Gastrocnemius medialis (tissue), 4 donors: ENCODE measurements at regions not wholly inside any gene's neighbourhood (a gene's known extent, or its start where the extent isn't known, plus 50 kb on each side); places are given as distances from the start of the nearest gene placed in this dataset.

Source experiments
- ATAC-seq, 2 donors: fragments of 150-250 bp; one replicate each; pipeline ENCODE4 v1.9.1; 2016
- DNase-seq, 2 donors: peaks; one replicate each; pipeline ENCODE4 v3.0.0-alpha.2; 2019
- H3K27ac ChIP-seq, 4 donors: fragments of 200-600 bp; sonication (generic); 1 replicate in 1 of 4; 2 replicates in 3 of 4; pipeline ENCODE4 v1.5.1; 2016 to 2018; ENCODE audit warnings: mild to moderate bottlenecking in 2 of 4, moderate library complexity in 1 of 4
- H3K27me3 ChIP-seq, 3 donors: fragments of 200-600 bp; sonication (generic) in 2 of 3; 1 replicate in 1 of 3; 2 replicates in 2 of 3; pipeline versions ENCODE4 v1.5.1 to v1.6.0; 2016 to 2019; ENCODE audit warnings: mild to moderate bottlenecking in 1 of 3, moderate library complexity in 1 of 3
- H3K36me3 ChIP-seq, 2 donors: fragments of 200-600 bp; sonication (generic) in 1 of 2; one replicate each; pipeline ENCODE4 v1.5.1; 2017 to 2018
- H3K4me1 ChIP-seq, 2 donors: fragments of 200-600 bp; sonication (generic) in 1 of 2; one replicate each; pipeline ENCODE4 v1.5.1; 2016 to 2017; ENCODE audit warnings: mild to moderate bottlenecking in 2 of 2
- H3K4me3 ChIP-seq, 4 donors: fragments of 200-600 bp; sonication (generic) in 3 of 4; 1 replicate in 1 of 4; 2 replicates in 3 of 4; pipeline ENCODE4 v1.5.1; 2016 to 2019; ENCODE audit warnings: mild to moderate bottlenecking in 2 of 4
- H3K9me3 ChIP-seq, 3 donors: fragments of 200-600 bp; sonication (generic) in 2 of 3; 1 replicate in 1 of 3; 2 replicates in 2 of 3; pipeline ENCODE4 v1.5.1; 2016 to 2019
- POLR2A ChIP-seq, 2 donors: fragments of 450-650 bp; IDR thresholded peaks; one replicate each; pipeline ENCODE4 v1.6.1; 2017; ENCODE audit warnings: antibody characterized with exemption in 2 of 2, mild to moderate bottlenecking in 2 of 2, moderate library complexity in 2 of 2
- in situ Hi-C, 4 donors: fragments of 200-750 bp; cut with MboI; loops; one replicate each; pipeline versions ENCODE4 v1.15.0 to v1.8.0; 2017; ENCODE audit warnings: low sequenced_read_pairs in 4 of 4
- intact Hi-C: fragments of 100-400 bp; cut with DNase I; formaldehyde crosslinking; loops from one replicate; pipeline ENCODE4 v1.15.1; 2023; ENCODE audit warnings: low total_unique reads
- TF ChIP-seq, protein P1 (sequence below), 5 experiments: fragments of 450-650 bp in 3 of 5; fragments of 200-600 bp in 2 of 5; sonication (generic) in 2 of 5; IDR thresholded peaks in 4 of 5; conservative IDR thresholded peaks in 1 of 5; 1 replicate in 4 of 5; 2 replicates in 1 of 5; pipeline ENCODE4 v1.5.1; 2016 to 2019; ENCODE audit warnings: antibody characterized with exemption in 5 of 5, mild to moderate bottlenecking in 3 of 5, moderate library complexity in 3 of 5

DNA sequence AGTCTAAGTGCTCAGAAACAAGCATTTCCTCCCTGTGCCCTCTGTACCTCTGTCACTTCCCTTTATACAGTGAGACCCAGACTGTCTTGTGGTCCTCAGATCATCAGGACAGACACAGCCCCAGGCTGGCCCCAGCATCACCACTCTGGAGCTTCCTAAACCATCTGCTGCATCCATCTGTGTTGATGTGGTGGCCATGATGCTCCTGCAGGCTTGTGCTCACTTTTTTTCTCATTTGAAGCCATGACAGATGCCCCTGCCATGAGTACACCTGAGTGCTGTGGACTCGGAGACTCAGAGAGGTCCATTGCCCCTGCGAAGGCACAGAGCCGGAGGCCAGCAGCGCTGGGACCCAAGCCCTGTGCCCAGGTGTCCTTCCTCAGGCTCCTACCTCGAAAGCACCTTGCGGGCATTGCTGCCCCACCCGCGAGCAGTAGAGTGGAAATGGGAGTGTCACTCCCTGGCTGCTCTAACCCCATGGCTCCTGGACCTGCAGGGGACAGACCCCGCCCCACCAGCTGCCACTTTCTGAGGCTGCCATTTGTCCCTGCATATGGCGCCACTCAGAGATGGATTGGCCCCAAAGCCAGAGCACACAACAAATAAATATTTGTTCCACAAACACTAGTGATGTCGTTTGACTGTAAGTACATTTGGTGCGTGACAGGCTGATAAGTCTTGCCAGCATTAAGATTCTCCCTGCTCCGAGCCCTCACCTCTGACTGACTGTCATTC, 593.5 kb downstream of the TBC1D22A start:
- DNase-seq = no peak
- intact Hi-C loops = no loop called here
- no peaks in the 10 kb centered on the region for H3K4me1 ChIP-seq
- no peaks in the 10 kb centered on the region for H3K27me3 ChIP-seq
- in situ Hi-C loops = no loop called here
- ATAC-seq = no peak
- no peaks in the 10 kb centered on the region for H3K36me3 ChIP-seq
- H3K27ac ChIP-seq = no peak overlapping the region
- H3K9me3 ChIP-seq = no peaks in the 10 kb centered on the region
- no peak overlapping the region for H3K4me3 ChIP-seq
- TF ChIP-seq POLR2A (IDR thresholded peaks at IDR 0.05) = no peak
- TF ChIP-seq, protein P1, sequence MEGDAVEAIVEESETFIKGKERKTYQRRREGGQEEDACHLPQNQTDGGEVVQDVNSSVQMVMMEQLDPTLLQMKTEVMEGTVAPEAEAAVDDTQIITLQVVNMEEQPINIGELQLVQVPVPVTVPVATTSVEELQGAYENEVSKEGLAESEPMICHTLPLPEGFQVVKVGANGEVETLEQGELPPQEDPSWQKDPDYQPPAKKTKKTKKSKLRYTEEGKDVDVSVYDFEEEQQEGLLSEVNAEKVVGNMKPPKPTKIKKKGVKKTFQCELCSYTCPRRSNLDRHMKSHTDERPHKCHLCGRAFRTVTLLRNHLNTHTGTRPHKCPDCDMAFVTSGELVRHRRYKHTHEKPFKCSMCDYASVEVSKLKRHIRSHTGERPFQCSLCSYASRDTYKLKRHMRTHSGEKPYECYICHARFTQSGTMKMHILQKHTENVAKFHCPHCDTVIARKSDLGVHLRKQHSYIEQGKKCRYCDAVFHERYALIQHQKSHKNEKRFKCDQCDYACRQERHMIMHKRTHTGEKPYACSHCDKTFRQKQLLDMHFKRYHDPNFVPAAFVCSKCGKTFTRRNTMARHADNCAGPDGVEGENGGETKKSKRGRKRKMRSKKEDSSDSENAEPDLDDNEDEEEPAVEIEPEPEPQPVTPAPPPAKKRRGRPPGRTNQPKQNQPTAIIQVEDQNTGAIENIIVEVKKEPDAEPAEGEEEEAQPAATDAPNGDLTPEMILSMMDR (IDR thresholded peaks at IDR 0.05 in 4 of 5, conservative IDR thresholded peaks at IDR 0.05 in 1 of 5) = no peak

DNA sequence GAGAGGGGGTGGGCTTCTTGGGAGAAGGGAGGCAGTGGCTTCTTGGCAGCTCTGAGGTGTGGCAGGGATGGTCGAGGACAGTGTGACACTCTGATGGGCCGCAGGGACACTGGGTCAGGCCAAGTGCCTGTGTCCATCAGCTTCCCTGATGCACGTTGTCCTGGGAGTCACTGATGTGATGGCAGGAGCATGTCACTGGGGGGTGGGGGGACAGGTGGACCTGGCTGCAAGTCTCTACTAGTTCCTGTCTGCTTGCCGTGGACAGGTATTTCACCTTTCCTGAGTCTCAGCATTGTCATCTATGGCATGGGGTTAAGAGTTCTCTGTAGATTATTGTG, 592.9 kb downstream of the TBC1D22A start:
- intact Hi-C loops (no loop called here), in situ Hi-C loops (no loop called here)
- ATAC-seq (no peak), DNase-seq (no peak)
- no peak for TF ChIP-seq POLR2A (IDR thresholded peaks at IDR 0.05)
- Histone ChIP-seq H3K27ac (no peak overlapping the region), H3K4me1 (no peaks in the 10 kb centered on the region), H3K9me3 (no peaks in the 10 kb centered on the region), H3K27me3 (no peaks in the 10 kb centered on the region), H3K36me3 (no peaks in the 10 kb centered on the region), H3K4me3 (no peak overlapping the region)

DNA sequence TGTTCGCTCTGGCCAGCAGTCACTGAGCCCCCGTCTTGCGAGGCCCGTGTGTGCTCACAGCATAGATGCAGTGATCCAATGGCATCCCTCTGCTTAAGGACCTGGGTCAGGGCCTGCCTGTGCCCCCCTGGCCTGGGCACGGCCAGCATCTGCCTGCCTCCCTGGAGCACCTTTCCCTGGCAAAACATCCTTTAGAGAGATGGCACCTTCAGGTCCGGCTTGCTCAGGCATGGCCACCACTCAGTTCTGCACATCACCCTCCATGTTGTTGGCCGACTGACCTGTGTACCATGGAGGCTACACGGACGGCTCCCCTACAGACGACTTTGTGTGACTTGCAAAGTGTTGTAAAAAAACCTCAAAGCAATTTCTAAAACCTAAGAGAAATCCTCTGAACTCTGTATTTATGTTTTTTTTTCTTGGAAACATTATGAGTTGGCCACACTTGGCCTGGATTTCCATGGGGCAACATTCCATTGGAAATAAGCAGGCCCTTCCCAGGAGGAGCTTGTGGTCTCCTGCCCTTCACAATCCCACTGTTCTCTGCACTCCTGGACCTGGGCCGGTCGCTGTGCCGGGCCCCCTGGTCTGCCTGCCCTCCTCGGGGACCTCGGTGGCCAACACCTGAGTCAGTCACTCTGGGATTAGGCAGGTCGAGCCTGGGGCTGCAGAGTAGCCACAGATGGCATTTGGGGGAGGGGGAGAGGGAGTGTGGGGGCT, 592.4 kb downstream of the TBC1D22A start:
- Histone ChIP-seq H3K27me3 (no peaks in the 10 kb centered on the region), H3K27ac (no peak overlapping the region), H3K4me3 (no peak overlapping the region), H3K36me3 (no peaks in the 10 kb centered on the region), H3K4me1 (no peaks in the 10 kb centered on the region), H3K9me3 (no peaks in the 10 kb centered on the region)
- in situ Hi-C loops = no loop called here
- TF ChIP-seq, protein P1 (IDR thresholded peaks at IDR 0.05 in 4 of 5, conservative IDR thresholded peaks at IDR 0.05 in 1 of 5) = no peak
- TF ChIP-seq POLR2A (IDR thresholded peaks at IDR 0.05) = no peak
- DNase-seq (no peak), ATAC-seq (no peak)
- intact Hi-C loops = no loop called here

DNA sequence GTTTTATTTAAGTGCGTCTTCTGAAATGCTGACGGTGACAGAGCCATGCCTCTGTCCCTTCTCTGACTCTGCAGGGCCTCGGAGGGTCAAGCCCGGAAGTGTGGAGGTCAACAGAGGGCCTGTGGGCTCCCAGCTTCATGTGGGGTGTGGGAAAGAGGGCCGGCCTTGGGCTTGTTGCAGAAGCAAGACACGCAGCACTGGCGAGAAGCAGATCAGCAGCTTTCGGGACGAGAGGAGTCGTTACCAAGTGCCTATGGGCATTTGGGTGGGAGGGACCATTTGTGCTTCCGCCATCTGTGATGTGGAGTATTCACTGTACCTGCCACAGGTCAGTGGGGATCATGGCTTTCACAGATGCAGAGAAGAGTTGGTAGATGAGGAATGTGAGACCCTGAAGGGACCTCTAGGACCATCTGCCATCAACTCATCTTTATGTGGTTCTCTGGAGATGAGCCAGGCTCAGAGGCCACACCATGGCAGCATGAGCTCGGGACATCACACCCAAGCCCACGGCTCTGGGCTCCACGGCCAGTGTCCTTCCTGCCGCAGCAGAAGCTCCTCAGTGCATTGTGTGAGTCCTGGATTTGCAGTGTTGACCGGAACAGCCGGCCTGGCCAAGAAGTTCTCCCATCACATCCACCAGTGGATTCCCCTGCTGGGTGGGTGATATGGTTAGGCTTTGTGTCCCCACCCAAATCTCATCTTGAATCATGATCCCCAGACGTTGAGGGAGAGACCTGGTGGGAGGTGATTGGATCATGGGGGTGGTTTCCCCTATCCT, 590.7 kb downstream of the TBC1D22A start:
- ATAC-seq (no peak), DNase-seq (no peak)
- Histone ChIP-seq H3K9me3 (no peaks in the 10 kb centered on the region), H3K4me3 (no peak overlapping the region), H3K36me3 (no peaks in the 10 kb centered on the region), H3K27me3 (no peaks in the 10 kb centered on the region), H3K27ac (no peak overlapping the region), H3K4me1 (no peaks in the 10 kb centered on the region)
- in situ Hi-C loops = no loop called here
- no peak for TF ChIP-seq POLR2A (IDR thresholded peaks at IDR 0.05)
- TF ChIP-seq, protein P1 (IDR thresholded peaks at IDR 0.05 in 4 of 5, conservative IDR thresholded peaks at IDR 0.05 in 1 of 5) = no peak
- intact Hi-C loops = no loop called here
